Left ventricle myocardium inferior (tissue), 1 donor: ENCODE measurements at regions not wholly inside any gene's neighbourhood (a gene's known extent, or its start where the extent isn't known, plus 50 kb on each side); places are given as distances from the start of the nearest gene placed in this dataset.

Experiments used
- DNase-seq: peaks from one replicate; pipeline ENCODE4 v3.0.0-alpha.2; 2020
- H3K27ac ChIP-seq: fragments of 200-600 bp; replicated peaks from 2 replicates; pipeline ENCODE4 v1.8.0; 2021
- H3K27me3 ChIP-seq: fragments of 200-600 bp; 2 replicates; pipeline ENCODE4 v1.8.0; 2021; ENCODE audit warnings: low read depth
- H3K36me3 ChIP-seq: fragments of 200-600 bp; 2 replicates; pipeline ENCODE4 v1.8.0; 2021
- H3K4me1 ChIP-seq: fragments of 200-600 bp; 2 replicates; pipeline ENCODE4 v1.8.0; 2021
- H3K4me3 ChIP-seq: fragments of 200-600 bp; 2 replicates; pipeline ENCODE4 v1.8.0; 2021; ENCODE audit warnings: mild to moderate bottlenecking, moderate library complexity
- H3K9me3 ChIP-seq: fragments of 200-600 bp; replicated peaks from 2 replicates; pipeline ENCODE4 v1.8.0; 2021
- intact Hi-C: fragments of 100-400 bp; cut with micrococcal nuclease; formaldehyde crosslinking; loops from one replicate; pipeline ENCODE4 v1.11.0; 2022
- TF ChIP-seq, protein P1 (sequence below): fragments of 200-600 bp; IDR thresholded peaks from 2 replicates; pipeline ENCODE4 v1.8.0; 2021; ENCODE audit warnings: antibody characterized with exemption, mild to moderate bottlenecking, borderline replicate concordance
- donor health status: DM: no; HTN: yes; CAD: no; lungs with severe emphysema.

DNA sequence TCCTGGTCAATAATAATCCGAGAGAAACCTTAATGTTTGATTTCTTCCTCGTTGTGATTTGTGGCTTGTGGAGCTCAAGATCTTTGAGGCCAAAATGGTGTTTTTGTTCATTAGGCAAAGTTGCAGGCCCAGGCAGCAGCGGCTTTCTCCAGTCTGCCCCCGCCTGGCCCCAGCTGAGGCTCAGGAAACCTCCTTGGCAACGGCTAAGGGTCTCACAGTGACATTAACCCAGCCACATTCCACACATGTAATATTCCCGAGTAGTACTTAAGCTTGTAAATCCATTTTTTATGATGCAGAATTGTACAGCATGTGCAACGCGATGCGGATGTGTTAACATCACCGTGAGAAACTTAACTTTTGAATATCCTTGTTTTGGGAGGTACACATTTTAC is 200.1 kb downstream of the BCL11A start:
- H3K4me1 ChIP-seq: no peaks in the 10 kb centered on the region
- intact Hi-C loops: no loop called here
- H3K27ac ChIP-seq: no peak overlapping the region
- no peaks in the 10 kb centered on the region for H3K9me3 ChIP-seq
- H3K4me3 ChIP-seq: no peak overlapping the region
- no peaks in the 10 kb centered on the region for H3K36me3 ChIP-seq
- H3K27me3 ChIP-seq: no peaks in the 10 kb centered on the region
- TF ChIP-seq, protein P1, sequence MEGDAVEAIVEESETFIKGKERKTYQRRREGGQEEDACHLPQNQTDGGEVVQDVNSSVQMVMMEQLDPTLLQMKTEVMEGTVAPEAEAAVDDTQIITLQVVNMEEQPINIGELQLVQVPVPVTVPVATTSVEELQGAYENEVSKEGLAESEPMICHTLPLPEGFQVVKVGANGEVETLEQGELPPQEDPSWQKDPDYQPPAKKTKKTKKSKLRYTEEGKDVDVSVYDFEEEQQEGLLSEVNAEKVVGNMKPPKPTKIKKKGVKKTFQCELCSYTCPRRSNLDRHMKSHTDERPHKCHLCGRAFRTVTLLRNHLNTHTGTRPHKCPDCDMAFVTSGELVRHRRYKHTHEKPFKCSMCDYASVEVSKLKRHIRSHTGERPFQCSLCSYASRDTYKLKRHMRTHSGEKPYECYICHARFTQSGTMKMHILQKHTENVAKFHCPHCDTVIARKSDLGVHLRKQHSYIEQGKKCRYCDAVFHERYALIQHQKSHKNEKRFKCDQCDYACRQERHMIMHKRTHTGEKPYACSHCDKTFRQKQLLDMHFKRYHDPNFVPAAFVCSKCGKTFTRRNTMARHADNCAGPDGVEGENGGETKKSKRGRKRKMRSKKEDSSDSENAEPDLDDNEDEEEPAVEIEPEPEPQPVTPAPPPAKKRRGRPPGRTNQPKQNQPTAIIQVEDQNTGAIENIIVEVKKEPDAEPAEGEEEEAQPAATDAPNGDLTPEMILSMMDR: no peak
- no peak for DNase-seq

DNA sequence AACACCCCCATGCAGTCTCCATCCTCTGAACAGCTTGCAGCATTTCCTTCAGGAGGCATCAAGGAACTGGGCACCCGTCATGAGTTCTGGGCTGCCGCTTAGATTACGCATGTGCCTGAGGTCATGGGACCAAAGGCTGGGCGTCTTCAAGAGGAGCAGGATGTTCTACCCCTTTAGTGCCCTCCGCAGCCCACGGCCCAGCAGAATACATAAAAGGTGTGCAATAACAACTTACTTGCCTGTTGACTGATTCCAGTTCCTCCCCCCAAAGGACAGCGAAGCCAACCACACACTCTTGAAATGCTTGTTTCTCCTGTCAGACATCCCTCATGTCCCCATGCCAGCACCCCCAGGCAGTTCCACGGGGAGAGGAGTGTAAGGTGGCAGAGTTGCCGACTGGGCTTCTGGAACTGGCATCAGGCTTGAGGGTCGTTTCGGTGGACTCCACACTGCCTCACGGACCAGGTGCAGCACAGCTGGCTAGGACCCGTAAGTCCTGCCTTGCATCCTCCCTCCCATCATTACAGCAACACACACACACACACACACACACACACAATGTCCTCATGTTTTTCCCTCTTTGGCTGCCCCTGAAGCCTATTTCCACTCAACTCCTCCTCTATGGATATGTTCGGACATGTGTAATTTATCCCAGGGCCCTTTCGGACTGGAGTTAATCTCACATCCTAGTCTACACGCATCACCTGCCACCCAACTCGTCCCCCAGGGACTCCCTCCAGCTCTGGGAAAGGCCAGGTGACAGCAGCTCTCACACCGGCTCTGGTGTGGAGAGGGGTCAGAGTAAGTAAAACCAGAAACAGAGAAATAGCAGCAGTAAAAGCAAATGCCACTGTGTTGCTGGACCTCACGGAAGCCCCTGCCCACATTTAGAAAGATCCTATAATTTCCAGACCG is 200.7 kb downstream of the BCL11A start:
- intact Hi-C loops: no loop called here
- Histone ChIP-seq H3K9me3 (no peaks in the 10 kb centered on the region), H3K27me3 (no peaks in the 10 kb centered on the region), H3K4me1 (no peaks in the 10 kb centered on the region), H3K4me3 (no peak overlapping the region), H3K27ac (no peak overlapping the region), H3K36me3 (no peaks in the 10 kb centered on the region)
- TF ChIP-seq, protein P1: no peak
- DNase-seq: no peak

DNA sequence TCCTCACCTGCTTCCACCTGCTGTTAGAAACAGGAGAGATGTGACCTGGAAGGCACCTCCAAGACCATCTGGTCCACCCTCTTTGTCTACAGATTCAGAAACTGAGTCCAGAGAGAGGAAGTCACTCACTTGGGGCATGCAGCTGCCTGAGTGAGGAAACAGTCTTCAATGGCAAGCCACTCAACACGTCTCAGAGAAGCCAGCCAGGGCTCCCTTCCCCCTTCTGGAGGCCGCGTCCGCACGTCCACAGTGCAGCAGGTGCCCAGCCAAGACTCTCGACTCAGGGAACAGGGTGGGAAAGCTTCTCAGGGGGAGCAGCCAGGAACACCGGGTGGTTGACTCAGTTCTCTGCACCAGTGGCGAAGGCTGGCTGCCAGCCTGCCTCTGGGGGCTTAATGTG is 201.7 kb downstream of the BCL11A start:
- intact Hi-C loops: no loop called here

DNA sequence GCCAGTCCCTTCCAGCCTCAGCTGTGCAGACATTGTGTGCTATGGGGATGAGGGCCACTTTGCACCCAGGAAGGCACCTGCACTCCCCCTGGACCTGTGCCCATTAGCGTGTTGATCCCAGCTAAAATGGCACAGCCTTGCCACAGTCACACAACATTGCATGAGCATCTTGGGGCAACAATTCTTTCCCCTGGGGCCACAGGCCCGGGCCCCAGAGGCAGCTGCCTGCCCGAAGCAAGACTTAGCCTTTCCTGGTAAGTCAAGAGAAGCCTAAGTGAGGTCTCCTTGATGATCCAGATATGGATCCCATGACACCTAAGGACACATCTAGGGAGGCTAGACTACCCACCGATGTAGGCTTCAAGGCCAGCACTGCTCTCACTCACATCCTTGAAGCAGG is 202.1 kb downstream of the BCL11A start:
- Histone ChIP-seq H3K9me3 (no peaks in the 10 kb centered on the region), H3K27ac (no peak overlapping the region), H3K4me1 (no peaks in the 10 kb centered on the region), H3K4me3 (no peak overlapping the region), H3K36me3 (no peaks in the 10 kb centered on the region), H3K27me3 (no peaks in the 10 kb centered on the region)
- DNase-seq: no peak
- TF ChIP-seq, protein P1: no peak
- intact Hi-C loops: no loop called here

More for the DNA sequence above, 201.7 kb downstream of the BCL11A start:
- DNase-seq: no peak
- Histone ChIP-seq H3K36me3 (no peaks in the 10 kb centered on the region), H3K9me3 (no peaks in the 10 kb centered on the region), H3K4me1 (no peaks in the 10 kb centered on the region), H3K27me3 (no peaks in the 10 kb centered on the region), H3K4me3 (no peak overlapping the region), H3K27ac (no peak overlapping the region)
- TF ChIP-seq, protein P1: no peak

DNA sequence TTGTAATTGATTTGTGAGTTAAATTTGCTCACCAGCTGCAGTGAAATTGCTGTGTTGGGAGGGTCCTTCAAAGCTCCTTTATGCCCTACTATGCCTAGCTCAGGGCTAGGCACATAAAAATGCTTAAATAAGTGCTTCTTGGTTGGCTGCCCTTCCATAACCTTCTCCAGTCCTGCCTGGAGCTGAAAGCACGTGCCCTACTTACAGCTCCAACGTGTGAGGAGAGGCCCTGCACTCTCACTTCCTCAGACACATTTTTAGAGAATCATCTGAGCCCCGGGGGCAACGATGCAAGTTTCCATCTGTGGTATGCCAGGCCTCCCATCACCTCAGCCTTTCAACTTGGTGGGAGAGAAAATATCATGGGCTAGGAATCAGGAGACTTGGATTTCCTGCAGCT is 202.7 kb downstream of the BCL11A start:
- Histone ChIP-seq H3K4me1 (no peaks in the 10 kb centered on the region), H3K27ac (no peak overlapping the region), H3K27me3 (no peaks in the 10 kb centered on the region), H3K36me3 (no peaks in the 10 kb centered on the region), H3K9me3 (no peaks in the 10 kb centered on the region), H3K4me3 (no peak overlapping the region)
- TF ChIP-seq, protein P1: no peak
- intact Hi-C loops: no loop called here
- DNase-seq: no peak
